Activated CD8-positive, alpha-beta memory T cell treated with anti-CD3 and anti-CD28 coated beads, Interleukin-2, amount 10 ng/mL, durations not matched to agents 7 days and 5 days (primary cell): ENCODE measurements at regions not wholly inside any gene's neighbourhood (a gene's known extent, or its start where the extent isn't known, plus 50 kb on each side); places are given as distances from the start of the nearest gene placed in this dataset.
"Not testable (repeated sequence)": the region's sequence is repeated elsewhere in the genome, so short reads cannot be mapped to it uniquely, and the experiment has no call there.

ENCODE experiments used
- ATAC-seq: fragments of 150-1000 bp; cut with Tn5 transposase; one replicate; pipeline ENCODE4 v1.10.0; 2021; ENCODE audit warnings: moderate library complexity
- CTCF ChIA-PET: fragments of 350-600 bp; sonication (Branson Sonifier 250); formaldehyde crosslinking; loops from one replicate; lab custom pipeline; 2021; ENCODE audit warnings: antibody characterized with exemption; lab: Charles Lee
- DNase-seq: peaks from one replicate; pipeline ENCODE4 v3.0.0-alpha.2; 2020
- H3K27ac Mint-ChIP-seq: one replicate; pipeline ENCODE4 v1.8.0; 2021; ENCODE audit warnings: mild to moderate bottlenecking, mixed read lengths
- H3K27me3 Mint-ChIP-seq: one replicate; pipeline ENCODE4 v1.8.0; 2021; ENCODE audit warnings: mixed read lengths
- H3K36me3 Mint-ChIP-seq: one replicate; pipeline ENCODE4 v1.8.0; 2021; ENCODE audit warnings: mild to moderate bottlenecking, mixed read lengths
- H3K4me1 Mint-ChIP-seq: one replicate; pipeline ENCODE4 v1.8.0; 2021; ENCODE audit warnings: mixed read lengths
- H3K4me3 Mint-ChIP-seq: one replicate; pipeline ENCODE4 v1.8.0; 2021; ENCODE audit warnings: mild to moderate bottlenecking, moderate library complexity, mixed read lengths
- H3K9me3 Mint-ChIP-seq: one replicate; pipeline ENCODE4 v1.8.0; 2022; ENCODE audit warnings: low read depth, mixed read lengths

- CTCF ChIA-PET: interaction anchor here (0.8 to 3.0 kb wide), 7 partner anchors 18 to 332 kb away, joined by 3 to 8 read pairs (median 4); partner anchors contain the start of gene VEGFA
- Mint-ChIP-seq H3K9me3 (no peaks in the 10 kb centered on the region), H3K36me3 (no peaks in the 10 kb centered on the region), H3K4me1 (peaks cover 10% of the 10 kb centered on the region), H3K27ac (no peak overlapping the region), H3K27me3 (peaks cover 53% of the 10 kb centered on the region), H3K4me3 (no peak overlapping the region)
- no peak for ATAC-seq
- DNase-seq: no peak
These were observed 125.8 kb downstream of the MRPL14 start for GRCh38 chr6:44001318-44002066.

DNA sequence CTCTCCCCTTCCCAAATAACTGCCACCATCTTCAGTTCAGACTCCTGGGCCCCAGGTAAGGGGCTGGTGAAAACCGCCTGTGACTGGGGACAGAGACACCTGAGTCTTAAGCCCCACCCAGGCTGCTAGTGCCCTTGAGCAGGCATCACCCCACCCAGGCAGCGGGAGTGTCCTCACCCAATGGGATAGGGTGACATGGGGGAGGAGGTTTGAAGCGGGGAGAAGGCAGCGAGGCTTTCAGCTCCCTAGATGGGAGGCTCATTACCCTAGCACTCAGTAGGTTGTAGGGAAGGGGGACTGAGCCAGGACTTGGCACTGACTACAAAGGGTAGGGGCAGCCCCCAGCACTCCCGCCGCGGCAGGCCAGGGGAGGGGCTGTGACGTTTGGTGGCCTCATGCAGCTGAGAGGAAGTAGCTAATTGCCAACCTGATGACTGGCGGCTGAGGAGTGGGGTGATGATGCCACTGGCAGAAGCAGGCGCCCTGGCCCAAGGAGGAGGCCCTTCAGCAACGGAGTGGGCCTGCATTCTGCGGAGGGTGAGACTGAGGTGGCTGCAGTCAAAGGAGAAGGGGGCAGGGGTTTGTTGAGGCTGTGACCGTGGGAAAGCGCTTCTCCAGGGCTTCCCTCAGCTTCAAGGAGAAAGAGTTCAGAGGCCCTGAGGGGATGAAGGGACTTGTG lies 126.9 kb downstream of the MRPL14 start:
- CTCF ChIA-PET: interaction anchor here (1.1 to 3.0 kb wide), 6 partner anchors 19 to 331 kb away, joined by 3 to 8 read pairs (median 6); partner anchors contain the start of gene VEGFA
- H3K4me1 Mint-ChIP-seq: peaks cover 10% of the 10 kb centered on the region
- peak; percentile 54 for DNase-seq
- peaks cover 47% of the 10 kb centered on the region for H3K27me3 Mint-ChIP-seq
- H3K4me3 Mint-ChIP-seq: peak overlapping the region; percentile 41
- H3K36me3 Mint-ChIP-seq: no peaks in the 10 kb centered on the region
- H3K9me3 Mint-ChIP-seq: no peaks in the 10 kb centered on the region
- H3K27ac Mint-ChIP-seq: no peak overlapping the region
- no peak for ATAC-seq

GRCh38 chr6:43999628-44000027 lies 127.6 kb downstream of the MRPL14 start:
- H3K27me3 Mint-ChIP-seq: peaks cover 42% of the 10 kb centered on the region
- DNase-seq (no peak), ATAC-seq (no peak)
- CTCF ChIA-PET: no interaction called here
- peaks cover 10% of the 10 kb centered on the region for H3K4me1 Mint-ChIP-seq
- H3K36me3 Mint-ChIP-seq: no peaks in the 10 kb centered on the region
- H3K27ac Mint-ChIP-seq: no peak overlapping the region
- no peaks in the 10 kb centered on the region for H3K9me3 Mint-ChIP-seq
- H3K4me3 Mint-ChIP-seq: no peak overlapping the region

DNA sequence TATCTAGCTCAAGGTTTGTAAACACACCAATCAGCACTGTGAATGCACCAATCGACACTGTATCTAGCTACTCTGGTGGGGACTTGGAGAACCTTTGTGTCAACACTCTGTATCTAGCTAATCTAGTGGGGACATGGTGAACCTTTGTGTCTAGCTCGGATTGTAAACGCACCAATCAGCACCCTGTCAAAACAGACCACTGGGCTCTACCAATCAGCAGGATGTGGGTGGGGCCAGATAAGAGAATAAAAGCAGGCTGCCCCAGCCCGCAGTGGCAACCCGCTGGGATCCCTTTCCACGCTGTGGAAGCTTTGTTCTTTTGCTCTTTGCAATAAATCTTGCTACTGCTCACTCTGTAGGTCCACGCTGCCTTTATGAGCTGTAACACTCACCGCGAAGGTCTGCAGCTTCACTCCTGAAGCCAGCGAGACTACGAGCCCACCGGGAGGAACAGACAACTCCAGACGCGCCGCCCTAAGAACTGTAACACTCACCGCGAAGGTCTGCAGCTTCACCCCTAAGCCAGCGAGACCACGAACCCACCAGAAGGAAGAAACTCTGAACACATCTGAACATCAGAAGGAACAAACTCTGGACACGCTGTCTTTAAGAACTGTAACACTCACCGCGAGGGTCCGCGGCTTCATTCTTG lies 128.5 kb downstream of the MRPL14 start:
- not testable (repeated sequence) for H3K27ac Mint-ChIP-seq

GRCh38 chr6:43997990-43998585 lies 129.2 kb downstream of the MRPL14 start:
- H3K27ac Mint-ChIP-seq, DNase-seq, H3K36me3 Mint-ChIP-seq, ATAC-seq, H3K9me3 Mint-ChIP-seq, H3K4me3 Mint-ChIP-seq, H3K4me1 Mint-ChIP-seq: not testable (repeated sequence)
- H3K27me3 Mint-ChIP-seq: peaks cover 26% of the 10 kb centered on the region
- CTCF ChIA-PET: interaction anchor here (0.8 kb wide), 1 partner anchor 16 kb away, joined by 3 read pairs; no protein-coding TSS in a partner anchor

More for the DNA sequence above, 128.5 kb downstream of the MRPL14 start:
- ATAC-seq, H3K9me3 Mint-ChIP-seq, DNase-seq, H3K4me3 Mint-ChIP-seq, H3K36me3 Mint-ChIP-seq: not testable (repeated sequence)
- peaks cover 10% of the 10 kb centered on the region for H3K4me1 Mint-ChIP-seq
- peaks cover 33% of the 10 kb centered on the region for H3K27me3 Mint-ChIP-seq
- CTCF ChIA-PET: interaction anchor here (0.8 kb wide), 1 partner anchor 17 kb away, joined by 3 read pairs; no protein-coding TSS in a partner anchor

DNA sequence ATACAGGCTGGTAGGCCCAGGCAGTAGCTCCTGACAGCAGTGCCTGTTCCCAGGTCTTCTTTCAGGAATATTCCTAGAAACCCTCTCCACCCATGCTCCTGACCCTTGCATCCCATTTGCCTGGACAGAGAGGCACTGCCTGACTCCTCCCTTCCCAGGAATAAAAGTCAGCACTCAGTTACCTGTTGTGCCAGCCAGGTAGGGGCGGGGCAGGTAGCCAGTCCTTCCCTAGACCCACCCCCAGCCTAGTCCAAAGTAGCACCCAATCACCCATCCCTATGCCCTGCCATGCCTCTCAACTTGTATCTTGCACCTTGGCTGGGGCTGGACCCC lies 129.9 kb downstream of the MRPL14 start:
- Mint-ChIP-seq H3K4me1 (peaks cover 6% of the 10 kb centered on the region), H3K27ac (no peak overlapping the region)
- CTCF ChIA-PET: no interaction called here

DNA sequence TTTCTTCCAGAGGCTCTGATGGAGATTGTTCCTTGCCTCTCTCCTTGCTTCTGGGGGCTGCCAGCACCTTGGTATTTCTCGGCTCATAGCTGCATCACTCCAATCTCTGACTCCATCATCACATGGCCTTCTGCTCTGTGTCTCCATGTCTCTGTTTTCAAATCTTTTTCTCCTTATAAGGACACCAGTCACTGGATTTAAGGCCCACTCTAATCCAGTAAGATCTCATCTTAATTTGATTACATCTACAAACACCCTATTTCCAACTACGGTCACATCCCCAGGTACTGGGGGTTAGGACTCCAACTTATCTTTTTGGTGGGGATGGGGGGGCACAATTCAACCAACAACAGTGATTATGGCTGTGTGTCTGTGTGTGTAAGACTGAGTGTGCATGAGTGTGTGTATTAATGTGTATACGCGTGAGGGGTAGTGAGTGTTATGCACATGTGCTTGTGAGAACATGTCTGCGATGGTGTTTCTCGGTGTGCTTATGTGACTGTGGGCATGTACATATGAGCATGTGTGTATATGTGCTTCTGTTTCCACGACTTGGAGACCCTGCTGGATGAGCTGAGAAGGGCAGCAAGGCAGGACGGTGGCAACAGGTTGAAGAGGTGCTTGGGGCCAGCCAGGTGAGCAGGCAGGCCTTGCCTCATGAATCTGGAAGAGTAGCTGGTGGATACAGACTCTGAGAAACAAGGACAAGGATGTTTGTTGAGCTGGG lies 130.5 kb downstream of the MRPL14 start:
- CTCF ChIA-PET: no interaction called here
- no peak overlapping the region for H3K4me3 Mint-ChIP-seq
- DNase-seq: no peak
- no peaks in the 10 kb centered on the region for H3K9me3 Mint-ChIP-seq
- no peak for ATAC-seq
- no peak overlapping the region for H3K27ac Mint-ChIP-seq
- no peaks in the 10 kb centered on the region for H3K36me3 Mint-ChIP-seq
- peaks cover 6% of the 10 kb centered on the region for H3K4me1 Mint-ChIP-seq
- peaks cover 17% of the 10 kb centered on the region for H3K27me3 Mint-ChIP-seq

More for the DNA sequence above, 129.9 kb downstream of the MRPL14 start:
- H3K9me3 Mint-ChIP-seq: no peaks in the 10 kb centered on the region
- no peak for ATAC-seq
- no peaks in the 10 kb centered on the region for H3K36me3 Mint-ChIP-seq
- no peak for DNase-seq
- no peak overlapping the region for H3K4me3 Mint-ChIP-seq
- peaks cover 20% of the 10 kb centered on the region for H3K27me3 Mint-ChIP-seq

DNA sequence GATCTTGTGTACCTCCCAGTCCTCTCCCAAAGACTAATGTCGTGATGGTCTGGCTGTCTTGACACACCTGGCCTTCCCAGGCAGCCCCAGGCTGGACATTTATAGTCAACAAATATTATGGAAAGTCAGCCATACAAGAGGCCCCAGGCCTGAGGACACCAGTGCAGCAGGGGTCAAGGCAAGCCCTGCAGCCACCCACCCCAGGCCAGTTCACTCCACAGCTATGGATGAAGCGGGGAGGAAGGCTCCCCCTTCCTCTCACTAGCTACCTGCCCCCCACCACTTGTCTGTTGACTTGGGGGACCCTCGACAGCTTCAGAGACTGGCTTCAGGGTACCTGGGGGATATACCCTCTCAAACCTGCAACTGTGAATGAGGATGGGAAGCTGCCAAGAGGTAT lies 132.1 kb downstream of the MRPL14 start:
- Mint-ChIP-seq H3K36me3 (no peaks in the 10 kb centered on the region), H3K4me1 (no peaks in the 10 kb centered on the region), H3K27me3 (peaks cover 4% of the 10 kb centered on the region), H3K9me3 (no peaks in the 10 kb centered on the region), H3K4me3 (no peak overlapping the region), H3K27ac (no peak overlapping the region)
- CTCF ChIA-PET: no interaction called here
- no peak for DNase-seq
- no peak for ATAC-seq

DNA sequence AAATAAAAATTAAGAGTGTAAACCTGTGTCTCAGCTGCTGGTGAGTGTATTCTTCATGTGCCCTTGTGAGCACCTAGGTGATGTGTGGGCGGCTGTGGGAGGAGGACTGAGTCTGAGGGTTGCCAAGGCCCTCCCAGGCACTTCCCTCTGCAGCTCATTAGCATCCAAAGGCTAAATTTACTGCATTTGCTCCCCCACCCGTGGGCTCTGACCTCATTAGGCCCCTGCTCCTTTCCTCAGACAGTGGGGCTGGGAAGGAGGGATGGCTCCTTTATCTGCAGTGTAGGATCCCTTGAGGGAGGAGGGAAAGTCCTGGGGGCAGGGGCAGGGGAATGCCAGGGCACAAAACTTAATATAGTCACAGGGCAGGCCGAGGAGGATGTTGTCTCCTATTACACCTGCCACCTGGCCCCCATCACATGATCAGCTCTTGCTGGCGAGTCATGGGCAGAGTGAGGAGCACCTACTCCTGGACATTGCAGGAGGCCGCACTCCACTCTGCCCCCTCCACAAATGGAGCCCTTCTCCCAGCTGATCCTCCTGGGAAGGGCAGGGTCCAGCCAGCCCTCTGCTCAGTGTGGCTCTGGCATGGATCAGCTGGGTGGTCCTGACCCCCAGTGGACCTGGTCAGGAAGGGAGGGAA lies 133.2 kb downstream of the MRPL14 start:
- H3K36me3 Mint-ChIP-seq: no peaks in the 10 kb centered on the region
- CTCF ChIA-PET: no interaction called here

GRCh38 chr6:43992783-43993644 lies 134.2 kb downstream of the MRPL14 start:
- Mint-ChIP-seq H3K27me3 (peaks cover 3% of the 10 kb centered on the region), H3K9me3 (no peaks in the 10 kb centered on the region), H3K36me3 (no peaks in the 10 kb centered on the region), H3K27ac (no peak overlapping the region), H3K4me3 (no peak overlapping the region), H3K4me1 (no peaks in the 10 kb centered on the region)
- no peak for DNase-seq
- ATAC-seq: no peak
- CTCF ChIA-PET: no interaction called here

More for the DNA sequence above, 133.2 kb downstream of the MRPL14 start:
- no peak for ATAC-seq
- no peak for DNase-seq
- Mint-ChIP-seq H3K27me3 (no peaks in the 10 kb centered on the region), H3K4me1 (no peaks in the 10 kb centered on the region), H3K27ac (no peak overlapping the region), H3K9me3 (no peaks in the 10 kb centered on the region), H3K4me3 (no peak overlapping the region)

GRCh38 chr6:43992126-43992663 lies 135.1 kb downstream of the MRPL14 start:
- H3K27ac Mint-ChIP-seq: no peak overlapping the region
- no peaks in the 10 kb centered on the region for H3K36me3 Mint-ChIP-seq
- no peaks in the 10 kb centered on the region for H3K9me3 Mint-ChIP-seq
- CTCF ChIA-PET: no interaction called here
- DNase-seq (no peak), ATAC-seq (no peak)
- H3K4me1 Mint-ChIP-seq: no peaks in the 10 kb centered on the region
- peaks cover 3% of the 10 kb centered on the region for H3K27me3 Mint-ChIP-seq
- no peak overlapping the region for H3K4me3 Mint-ChIP-seq
